ENCODE measurements at regions not wholly inside any gene's neighbourhood (a gene's known extent, or its start where the extent isn't known, plus 50 kb on each side); places are given as distances from the start of the nearest gene placed in this dataset.
"Not testable (repeated sequence)": the region's sequence is repeated elsewhere in the genome, so short reads cannot be mapped to it uniquely, and the experiment has no call there.

DNA sequence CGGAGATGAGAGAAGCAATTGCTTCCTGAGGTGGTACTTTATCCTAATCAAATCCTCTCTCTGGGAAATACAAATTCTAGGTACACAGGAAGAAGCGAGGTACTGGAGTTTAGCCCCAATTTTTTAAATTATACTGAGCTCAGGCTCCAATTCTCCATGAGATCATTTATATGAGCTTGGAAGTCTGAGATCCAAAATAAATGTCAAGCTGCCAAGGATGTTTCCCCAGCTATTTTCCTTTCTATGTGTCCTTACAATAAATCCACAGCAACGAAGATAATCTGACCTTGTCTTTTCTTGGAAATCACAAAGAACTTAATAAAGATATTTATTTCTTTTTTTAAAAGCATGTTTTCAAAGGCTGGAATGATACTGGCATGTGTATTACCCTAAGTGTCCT, 597.3 kb downstream of the GABRG2 start:
- H3K4me3 ChIP-seq (ENCODE audit: low read length), result no peak overlapping the region
- no peak for DNase-seq (ENCODE audit: low read depth)
- TF ChIP-seq, protein P1, sequence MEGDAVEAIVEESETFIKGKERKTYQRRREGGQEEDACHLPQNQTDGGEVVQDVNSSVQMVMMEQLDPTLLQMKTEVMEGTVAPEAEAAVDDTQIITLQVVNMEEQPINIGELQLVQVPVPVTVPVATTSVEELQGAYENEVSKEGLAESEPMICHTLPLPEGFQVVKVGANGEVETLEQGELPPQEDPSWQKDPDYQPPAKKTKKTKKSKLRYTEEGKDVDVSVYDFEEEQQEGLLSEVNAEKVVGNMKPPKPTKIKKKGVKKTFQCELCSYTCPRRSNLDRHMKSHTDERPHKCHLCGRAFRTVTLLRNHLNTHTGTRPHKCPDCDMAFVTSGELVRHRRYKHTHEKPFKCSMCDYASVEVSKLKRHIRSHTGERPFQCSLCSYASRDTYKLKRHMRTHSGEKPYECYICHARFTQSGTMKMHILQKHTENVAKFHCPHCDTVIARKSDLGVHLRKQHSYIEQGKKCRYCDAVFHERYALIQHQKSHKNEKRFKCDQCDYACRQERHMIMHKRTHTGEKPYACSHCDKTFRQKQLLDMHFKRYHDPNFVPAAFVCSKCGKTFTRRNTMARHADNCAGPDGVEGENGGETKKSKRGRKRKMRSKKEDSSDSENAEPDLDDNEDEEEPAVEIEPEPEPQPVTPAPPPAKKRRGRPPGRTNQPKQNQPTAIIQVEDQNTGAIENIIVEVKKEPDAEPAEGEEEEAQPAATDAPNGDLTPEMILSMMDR (IDR thresholded peaks at IDR 0.05; ENCODE audit: insufficient read depth, low read depth, low read length, missing control alignments), result no peak

DNA sequence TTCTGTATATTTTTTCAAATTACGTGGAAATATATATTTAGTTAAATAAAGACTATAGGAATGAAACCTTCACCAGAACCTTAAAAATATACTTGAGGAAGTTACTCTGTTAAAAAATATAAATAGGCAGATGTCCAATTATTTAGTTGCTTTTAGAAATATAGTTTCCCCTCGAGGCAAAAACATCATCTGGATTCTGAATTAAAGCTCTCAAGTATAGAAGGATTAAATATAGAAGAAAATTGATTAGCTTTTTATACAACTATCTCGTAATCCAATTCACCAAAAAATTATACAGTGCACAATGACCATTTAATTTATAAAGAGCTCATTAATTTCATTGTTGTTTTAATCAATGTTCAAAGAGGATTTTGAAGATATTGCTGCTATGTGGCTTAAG, 601.4 kb downstream of the GABRG2 start:
- TF ChIP-seq, protein P1 (IDR thresholded peaks at IDR 0.05; ENCODE audit: insufficient read depth, low read depth, low read length, missing control alignments), result no peak
- no peak for DNase-seq (ENCODE audit: low read depth)
- no peak overlapping the region for H3K4me3 ChIP-seq (ENCODE audit: low read length)

DNA sequence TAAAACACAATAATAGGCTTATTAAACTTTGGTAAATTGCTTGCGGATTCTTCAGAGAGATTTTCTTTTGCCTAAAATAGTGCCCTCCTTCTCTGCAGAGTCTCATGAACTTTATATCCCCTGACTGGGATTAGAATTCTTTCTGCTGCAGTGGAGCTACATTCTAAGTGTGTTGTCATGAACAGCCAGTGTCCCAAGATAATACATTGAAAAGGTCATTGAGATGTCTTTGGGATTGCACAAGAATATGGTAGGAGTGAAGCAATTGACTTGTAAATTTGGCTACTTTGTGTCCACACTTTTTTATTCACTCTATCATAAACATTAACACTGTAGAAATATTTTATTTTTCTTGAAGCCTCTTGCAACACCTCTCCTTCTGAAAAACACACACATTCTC, 604.5 kb downstream of the GABRG2 start:
- TF ChIP-seq, protein P1 (IDR thresholded peaks at IDR 0.05; ENCODE audit: insufficient read depth, low read depth, low read length, missing control alignments), result no peak
- H3K4me3 ChIP-seq (ENCODE audit: low read length), result no peak overlapping the region
- DNase-seq (ENCODE audit: low read depth), result no peak

DNA sequence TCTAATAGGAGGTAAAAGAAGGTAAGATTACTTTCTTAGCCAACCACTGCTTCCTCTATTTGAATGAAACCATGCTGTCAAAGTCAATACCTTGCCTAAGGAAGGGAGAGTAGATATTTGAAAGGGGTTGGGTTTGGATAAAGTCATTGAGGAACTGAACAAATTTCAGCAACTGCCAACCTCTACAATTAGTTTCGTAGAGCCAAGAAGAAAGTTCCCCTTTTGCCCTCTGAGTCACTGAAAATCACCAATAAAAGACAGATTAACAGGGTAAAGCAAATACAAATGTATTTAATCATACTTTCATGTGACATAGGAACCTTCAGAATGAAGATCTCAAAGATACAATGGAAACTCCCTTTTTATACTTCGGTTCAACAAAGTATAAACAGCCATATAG, 615.7 kb downstream of the GABRG2 start:
- DNase-seq (ENCODE audit: low read depth), result no peak
- TF ChIP-seq, protein P1 (IDR thresholded peaks at IDR 0.05; ENCODE audit: insufficient read depth, low read depth, low read length, missing control alignments), result no peak
- no peak overlapping the region for H3K4me3 ChIP-seq (ENCODE audit: low read length)

DNA sequence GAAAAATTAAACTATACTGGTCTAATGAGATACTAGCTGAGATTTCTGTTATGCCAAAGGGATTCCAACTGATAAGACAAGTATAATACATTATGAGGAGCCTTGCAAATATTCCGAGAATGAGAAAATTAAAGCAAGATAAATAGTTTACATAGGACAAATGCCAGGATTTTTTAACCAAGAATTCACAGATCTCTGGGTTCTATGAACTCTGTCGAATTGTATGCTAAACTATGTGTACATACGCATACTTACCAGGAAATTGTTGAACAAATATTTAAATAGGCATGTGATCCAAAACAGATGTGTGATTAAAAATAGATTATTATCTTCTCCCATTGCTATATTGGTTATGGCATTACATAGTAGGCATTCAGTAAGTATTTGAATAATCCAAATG, 616.6 kb downstream of the GABRG2 start:
- DNase-seq (ENCODE audit: low read depth), result no peak

DNA sequence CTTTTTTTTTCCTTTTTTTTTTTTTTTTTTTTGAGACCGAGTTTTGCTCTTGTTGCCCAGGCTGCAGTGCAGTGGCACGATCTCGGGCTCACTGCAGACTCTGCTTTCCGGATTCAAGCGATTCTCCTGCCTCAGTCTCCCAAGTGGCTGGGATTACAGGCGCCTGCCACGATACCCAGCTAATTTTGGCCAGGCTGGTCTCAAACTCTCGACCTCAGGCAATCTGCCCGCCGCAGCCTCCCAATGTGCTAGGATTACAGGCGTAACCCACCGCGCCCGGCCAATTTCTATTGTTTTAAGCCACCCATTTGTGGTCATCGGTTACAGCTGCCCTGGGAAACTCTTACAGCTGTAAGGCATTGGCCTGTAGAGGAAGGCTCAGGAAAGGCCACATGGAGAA, 617.7 kb downstream of the GABRG2 start:
- H3K4me3 ChIP-seq (ENCODE audit: low read length), result no peak overlapping the region
- DNase-seq (ENCODE audit: low read depth), result no peak
- TF ChIP-seq, protein P1 (IDR thresholded peaks at IDR 0.05; ENCODE audit: insufficient read depth, low read depth, low read length, missing control alignments), result no peak

More for the DNA sequence above, 616.6 kb downstream of the GABRG2 start:
- TF ChIP-seq, protein P1 (IDR thresholded peaks at IDR 0.05; ENCODE audit: insufficient read depth, low read depth, low read length, missing control alignments), result no peak
- H3K4me3 ChIP-seq (ENCODE audit: low read length), result no peak overlapping the region

DNA sequence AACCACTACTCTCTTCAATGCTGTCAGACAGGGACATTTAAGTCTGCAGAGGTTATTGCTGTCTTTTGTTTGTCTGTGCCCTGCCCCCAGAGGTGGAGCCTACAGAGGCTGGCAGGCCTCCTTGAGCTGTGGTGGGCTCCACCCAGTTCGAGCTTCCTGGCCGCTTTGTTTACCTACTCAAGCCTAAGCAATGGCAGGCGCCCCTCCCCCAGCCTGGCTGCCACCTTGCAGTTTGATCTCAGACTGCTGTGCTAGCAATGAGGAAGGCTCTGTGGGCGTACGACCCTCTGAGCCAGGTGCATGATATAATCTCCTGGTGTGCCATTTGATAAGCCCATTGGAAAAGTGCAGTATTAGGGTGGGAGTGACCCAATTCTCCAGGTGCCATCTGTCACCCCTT, 628.7 kb downstream of the GABRG2 start:
- not testable (repeated sequence) for H3K4me3 ChIP-seq (ENCODE audit: low read length); DNase-seq (ENCODE audit: low read depth)

DNA sequence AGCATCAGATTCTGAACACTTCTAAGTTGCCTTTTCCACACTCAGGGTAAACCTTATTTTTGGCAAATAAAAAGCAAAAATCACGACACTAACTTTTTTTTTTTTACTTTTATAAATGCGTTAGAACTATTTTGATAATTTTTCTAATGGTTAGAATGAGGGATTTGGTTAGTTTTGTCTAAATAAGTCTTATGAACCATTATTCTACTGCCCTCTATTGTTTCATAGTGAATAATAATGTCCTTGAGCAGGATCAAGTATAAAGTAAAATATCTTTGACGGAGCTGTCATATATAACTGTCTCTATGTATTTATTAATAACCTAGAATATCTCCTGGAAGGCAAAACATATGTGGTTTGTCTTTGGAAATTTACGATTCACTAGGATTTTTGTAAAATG, 631.8 kb downstream of the GABRG2 start:
- H3K4me3 ChIP-seq (ENCODE audit: low read length), result no peak overlapping the region
- DNase-seq (ENCODE audit: low read depth), result no peak
- TF ChIP-seq, protein P1 (IDR thresholded peaks at IDR 0.05; ENCODE audit: insufficient read depth, low read depth, low read length, missing control alignments), result no peak

All from epithelial cell of esophagus (primary cell).